Panc1 (cell line): ENCODE measurements at regions not wholly inside any gene's neighbourhood (a gene's known extent, or its start where the extent isn't known, plus 50 kb on each side); places are given as distances from the start of the nearest gene placed in this dataset.

Source experiments
- ATAC-seq: fragments of 200-7000 bp; cut with Tn5 transposase; 2 replicates; pipeline ENCODE4 v1.9.1; 2020; ENCODE audit warnings: mild to moderate bottlenecking, moderate library complexity
- BruUV-seq: library from RNA; stranded (reverse); fragments of 400-500 nt; replicated peaks from 2 replicates; lab custom pipeline; 2021; lab: Mats Ljungman, UMichigan
- CTCF ChIA-PET: fragments of 300-600 bp; sonication (Branson Sonifier 250); formaldehyde crosslinking; loops from one replicate; lab custom pipeline; 2022; ENCODE audit warnings: antibody characterized with exemption; lab: Charles Lee
- POLR2A ChIA-PET: fragments of 300-600 bp; sonication (Branson Sonifier 250); formaldehyde crosslinking; loops from one replicate; lab custom pipeline; 2022; ENCODE audit warnings: antibody characterized with exemption; lab: Charles Lee
- DNase-seq: peaks from one replicate; pipeline ENCODE4 v3.0.0-alpha.2; 2010; ENCODE audit warnings: low read depth, low spot score
- H3K27ac ChIP-seq: 2 replicates; pipeline ENCODE4 v1.5.1; 2011; ENCODE audit warnings: mild to moderate bottlenecking, low read length, inconsistent platforms
- H3K27me3 ChIP-seq: fragments of 200-500 bp; sonication (Bioruptor generic); 2 replicates; pipeline ENCODE4 v1.6.0; 2014; ENCODE audit warnings: low read length, inconsistent platforms; ENCODE audit not compliant: control insufficient read depth, insufficient read depth
- H3K36me3 ChIP-seq: fragments of 200-500 bp; sonication (Bioruptor generic); 2 replicates; pipeline ENCODE4 v1.5.1; 2014; ENCODE audit warnings: inconsistent platforms, mild to moderate bottlenecking, low read length, moderate library complexity; ENCODE audit not compliant: control insufficient read depth, insufficient read depth
- H3K4me1 ChIP-seq: 2 replicates; pipeline ENCODE4 v1.5.1; 2011; ENCODE audit warnings: inconsistent platforms, mild to moderate bottlenecking, low read length, moderate library complexity; ENCODE audit not compliant: control insufficient read depth, insufficient read depth
- H3K4me3 ChIP-seq, 2 experiments: 2 replicates each; pipeline ENCODE4 v1.5.1; 2011 to 2012; ENCODE audit warnings: low read depth in 2 of 2, low read length in 2 of 2, mild to moderate bottlenecking in 2 of 2, inconsistent platforms in 1 of 2, moderate library complexity in 1 of 2
- H3K9me3 ChIP-seq: fragments of 200-500 bp; sonication (Bioruptor generic); 2 replicates; pipeline ENCODE4 v1.5.1; 2014; ENCODE audit warnings: low read depth, mild to moderate bottlenecking, inconsistent platforms, low read length, moderate library complexity; ENCODE audit not compliant: control insufficient read depth, insufficient read depth
- CTCF ChIP-seq: fragments of 450-650 bp; IDR thresholded peaks from 2 replicates; pipeline ENCODE4 v1.5.1; 2017; ENCODE audit warnings: mild to moderate bottlenecking
- POLR2AphosphoS5 ChIP-seq: IDR thresholded peaks from 2 replicates; pipeline ENCODE4 v1.6.1; 2012; ENCODE audit warnings: mild to moderate bottlenecking, low read depth, low read length, moderate library complexity
- REST ChIP-seq, 2 experiments: IDR thresholded peaks; 2 replicates each; pipeline ENCODE4 v1.6.1; 2011 to 2012; ENCODE audit warnings: low read depth in 2 of 2, control low read depth in 1 of 2, low read length in 1 of 2, mild to moderate bottlenecking in 1 of 2, moderate library complexity in 1 of 2; ENCODE audit not compliant: insufficient read depth in 1 of 2
- SIN3A ChIP-seq: IDR thresholded peaks from 2 replicates; pipeline ENCODE4 v1.6.1; 2012; ENCODE audit warnings: low read depth, mild to moderate bottlenecking, low read length, moderate library complexity, borderline replicate concordance; ENCODE audit not compliant: insufficient read depth
- TCF7L2 ChIP-seq: IDR thresholded peaks from 2 replicates; pipeline ENCODE4 v1.6.1; 2011; ENCODE audit warnings: mild to moderate bottlenecking, low read depth, low read length, inconsistent platforms
- in situ Hi-C: cut with HindIII; loops from 2 replicates; pipeline ENCODE4 v1.10.0; 2016; ENCODE audit warnings: low sequenced_read_pairs, low pct_unique_long_range_greater_than_20kb
- intact Hi-C: fragments of 100-400 bp; cut with micrococcal nuclease; formaldehyde crosslinking; loops from one replicate; pipeline ENCODE4 v1.10.0; 2022; ENCODE audit not compliant: unreplicated experiment

GRCh38 chr10:35971397-35971796 lies 329.3 kb upstream of the FZD8 start:
- no peak overlapping the region for H3K4me3 ChIP-seq
- no peak for ATAC-seq
- no peak for DNase-seq
- H3K9me3 ChIP-seq, result no peaks in the 10 kb centered on the region
- H3K4me1 ChIP-seq, result no peaks in the 10 kb centered on the region
- in situ Hi-C loops, result no loop called here
- BruUV-seq, result no TSS peak
- intact Hi-C loops, result no loop called here
- CTCF ChIA-PET, result no interaction called here
- H3K36me3 ChIP-seq, result no peaks in the 10 kb centered on the region
- H3K27ac ChIP-seq, result no peak overlapping the region
- no peaks in the 10 kb centered on the region; the same call in 1 of the 2 replicates for H3K27me3 ChIP-seq
- TF ChIP-seq SIN3A (no peak), REST (IDR thresholded peaks at IDR 0.05; ENCODE audit: insufficient read depth in 1 of 2, low read depth in 2 of 2, low read length in 1 of 2) (no peak), TCF7L2 (no peak), CTCF (no peak), POLR2AphosphoS5 (no peak)
- POLR2A ChIA-PET, result no interaction called here

- no peak for ATAC-seq
Observed at GRCh38 chr10:35963685-35964084, 321.6 kb upstream of the FZD8 start.

More at GRCh38 chr10:35963685-35964084, 321.6 kb upstream of the FZD8 start:
- ChIA-PET POLR2A (no interaction called here), CTCF (no interaction called here)
- H3K4me1 ChIP-seq, result no peaks in the 10 kb centered on the region
- no peak overlapping the region for H3K4me3 ChIP-seq
- TF ChIP-seq REST (IDR thresholded peaks at IDR 0.05; ENCODE audit: insufficient read depth in 1 of 2, low read depth in 2 of 2, low read length in 1 of 2) (no peak), POLR2AphosphoS5 (no peak), SIN3A (no peak), CTCF (no peak), TCF7L2 (no peak)
- H3K36me3 ChIP-seq, result no peaks in the 10 kb centered on the region
- no peak overlapping the region for H3K27ac ChIP-seq
- no peaks in the 10 kb centered on the region for H3K27me3 ChIP-seq
- no TSS peak for BruUV-seq
- intact Hi-C loops, result no loop called here
- no peak for DNase-seq
- in situ Hi-C loops, result no loop called here
- H3K9me3 ChIP-seq, result no peaks in the 10 kb centered on the region
